ENCODE measurements at regions not wholly inside any gene's neighbourhood (a gene's known extent, or its start where the extent isn't known, plus 50 kb on each side); places are given as distances from the start of the nearest gene placed in this dataset.

GRCh38 chr2:129466389-129466788 lies 513.1 kb upstream of the RAB6C start:
- TF ChIP-seq CTCF (IDR thresholded peaks at IDR 0.05; ENCODE audit: low read depth, low read length, missing input control), result no peak
- TF ChIP-seq MAX (IDR thresholded peaks at IDR 0.05), result no peak
- TF ChIP-seq JUND (IDR thresholded peaks at IDR 0.05), result no peak
- no peak for TF ChIP-seq TAF1 (conservative IDR thresholded peaks at IDR 0.05)
- no peak for TF ChIP-seq RAD21 (IDR thresholded peaks at IDR 0.05)
- no peak for TF ChIP-seq REST (IDR thresholded peaks at IDR 0.05)
- TF ChIP-seq RXRA (IDR thresholded peaks at IDR 0.05), result no peak
- TF ChIP-seq NR2F2 (IDR thresholded peaks at IDR 0.05), result no peak
- TF ChIP-seq ATF3 (IDR thresholded peaks at IDR 0.05), result no peak

Measured in liver (tissue), 3 donors.